CD4-positive, alpha-beta T cell (primary cell): ENCODE measurements at regions not wholly inside any gene's neighbourhood (a gene's known extent, or its start where the extent isn't known, plus 50 kb on each side); places are given as distances from the start of the nearest gene placed in this dataset.

Experiments
- ATAC-seq: fragments of 200-7000 bp; cut with Tn5 transposase; one replicate; pipeline ENCODE4 v1.10.0; 2022; ENCODE audit warnings: mild to moderate bottlenecking; ENCODE audit not compliant: poor library complexity
- CTCF ChIA-PET: fragments of 350-600 bp; sonication (Branson Sonifier 250); formaldehyde crosslinking; loops from one replicate; lab custom pipeline; 2021; ENCODE audit warnings: antibody characterized with exemption, inconsistent platforms; lab: Charles Lee
- POLR2A ChIA-PET: fragments of 350-600 bp; sonication (Branson Sonifier 250); formaldehyde crosslinking; loops from one replicate; lab custom pipeline; 2021; ENCODE audit warnings: antibody characterized with exemption, inconsistent platforms; lab: Charles Lee
- DNase-seq, 14 experiments: peaks; one replicate each; pipeline ENCODE4 v3.0.0-alpha.2; 2013 to 2020; ENCODE audit warnings: mixed read lengths in 2 of 14
- H3K27ac ChIP-seq, 2 donors: one replicate each; pipeline versions ENCODE4 v1.5.1 to v1.7.0; 2013; ENCODE audit warnings: low read length in 2 of 2, low read depth in 1 of 2, mild to moderate bottlenecking in 1 of 2
- H3K27me3 ChIP-seq, 2 experiments: 1 replicate in 1 of 2; 2 replicates in 1 of 2; pipeline versions ENCODE4 v1.6.1 to v1.7.0; 2013; ENCODE audit warnings: low read length in 2 of 2, control low read depth in 1 of 2, mild to moderate bottlenecking in 1 of 2, moderate library complexity in 1 of 2; ENCODE audit not compliant: insufficient read depth in 2 of 2, control insufficient read depth in 1 of 2
- H3K36me3 ChIP-seq: one replicate; pipeline ENCODE4 v1.6.1; 2013; ENCODE audit warnings: low read length, control low read depth; ENCODE audit not compliant: insufficient read depth
- H3K4me1 ChIP-seq: one replicate; pipeline ENCODE4 v1.6.1; 2013; ENCODE audit warnings: low read length, control low read depth; ENCODE audit not compliant: insufficient read depth
- H3K4me3 ChIP-seq: one replicate; pipeline ENCODE4 v1.5.1; 2013; ENCODE audit warnings: mild to moderate bottlenecking, low read length, moderate library complexity
- H3K9me3 ChIP-seq, 2 experiments: 1 replicate in 1 of 2; 2 replicates in 1 of 2; pipeline versions ENCODE4 v1.6.1 to v1.7.0; 2013; ENCODE audit warnings: low read length in 2 of 2, mild to moderate bottlenecking in 2 of 2, control low read depth in 1 of 2, moderate library complexity in 1 of 2; ENCODE audit not compliant: control insufficient read depth in 1 of 2, insufficient read depth in 1 of 2
- H3K27ac Mint-ChIP-seq: one replicate; pipeline ENCODE4 v1.8.0; 2020; ENCODE audit warnings: mixed read lengths
- H3K27me3 Mint-ChIP-seq: one replicate; pipeline ENCODE4 v1.8.0; 2021; ENCODE audit warnings: mixed read lengths
- H3K36me3 Mint-ChIP-seq: one replicate; pipeline ENCODE4 v1.8.0; 2021; ENCODE audit warnings: low read depth, mixed read lengths
- H3K4me1 Mint-ChIP-seq: one replicate; pipeline ENCODE4 v1.8.0; 2021; ENCODE audit warnings: low read depth, mixed read lengths
- H3K4me3 Mint-ChIP-seq: one replicate; pipeline ENCODE4 v1.8.0; 2020; ENCODE audit warnings: mild to moderate bottlenecking, mixed read lengths
- H3K9me3 Mint-ChIP-seq: one replicate; pipeline ENCODE4 v1.8.0; 2020; ENCODE audit warnings: mixed read lengths
- CTCF ChIP-seq: fragments of 200-600 bp; IDR thresholded peaks from one replicate; pipeline ENCODE4 v1.8.0; 2022; ENCODE audit warnings: antibody characterized with exemption, mild to moderate bottlenecking
- intact Hi-C, 2 experiments: fragments of 100-400 bp; cut with DNase I in 1 of 2; cut with micrococcal nuclease in 1 of 2; formaldehyde crosslinking; loops; one replicate each; pipeline versions ENCODE4 v1.15.1 to v1.9.0; 2023 to 2025; cut with DNase I, micrococcal nuclease

- intact Hi-C loops = no loop called here
- no peak overlapping the region for H3K4me3 Mint-ChIP-seq
- DNase-seq (no peak), ATAC-seq (no peak)
- no peaks in the 10 kb centered on the region for H3K27me3 Mint-ChIP-seq
- no peaks in the 10 kb centered on the region for H3K4me1 Mint-ChIP-seq
- Histone ChIP-seq H3K27me3 (no peaks in the 10 kb centered on the region), H3K9me3 (peaks cover 3 to 20% of the 10 kb centered on the region in 2 experiments), H3K36me3 (no peaks in the 10 kb centered on the region), H3K4me1 (no peaks in the 10 kb centered on the region), H3K27ac (no peak overlapping the region), H3K4me3 (no peak overlapping the region)
- POLR2A ChIA-PET = no interaction called here
- H3K27ac Mint-ChIP-seq = no peak overlapping the region
- peaks cover 3% of the 10 kb centered on the region for H3K36me3 Mint-ChIP-seq
- TF ChIP-seq CTCF = no peak
- CTCF ChIA-PET = no interaction called here
- H3K9me3 Mint-ChIP-seq = peaks cover 15% of the 10 kb centered on the region
Measured at GRCh38 chr10:130854151-130854550, 457.4 kb downstream of the TCERG1L start.

- DNase-seq = no peak
- ATAC-seq = no peak
- TF ChIP-seq CTCF = no peak
- H3K36me3 ChIP-seq = no peaks in the 10 kb centered on the region
- Mint-ChIP-seq H3K4me1 (no peaks in the 10 kb centered on the region), H3K9me3 (peaks cover 11% of the 10 kb centered on the region), H3K36me3 (peaks cover 3% of the 10 kb centered on the region), H3K4me3 (no peak overlapping the region), H3K27ac (no peak overlapping the region), H3K27me3 (no peaks in the 10 kb centered on the region)
- no peak overlapping the region for H3K27ac ChIP-seq
- H3K4me1 ChIP-seq = no peaks in the 10 kb centered on the region
- no peaks in the 10 kb centered on the region for H3K27me3 ChIP-seq
- POLR2A ChIA-PET = no interaction called here
- H3K9me3 ChIP-seq = peaks cover 3 to 18% of the 10 kb centered on the region in 2 experiments
- CTCF ChIA-PET = no interaction called here
- H3K4me3 ChIP-seq = no peak overlapping the region
- intact Hi-C loops = no loop called here
Measured at GRCh38 chr10:130857631-130858295, 453.8 kb downstream of the TCERG1L start.

- TF ChIP-seq CTCF = no peak
- peaks cover 3% of the 10 kb centered on the region for H3K36me3 Mint-ChIP-seq
- ATAC-seq (no peak), DNase-seq (no peak)
- H3K4me1 ChIP-seq = no peaks in the 10 kb centered on the region
- no peaks in the 10 kb centered on the region for H3K36me3 ChIP-seq
- H3K27ac ChIP-seq = no peak overlapping the region
- H3K27me3 ChIP-seq = no peaks in the 10 kb centered on the region
- H3K9me3 Mint-ChIP-seq = peaks cover 8% of the 10 kb centered on the region
- no peak overlapping the region for H3K27ac Mint-ChIP-seq
- peaks cover 3 to 20% of the 10 kb centered on the region in 2 experiments for H3K9me3 ChIP-seq
- ChIA-PET CTCF (no interaction called here), POLR2A (no interaction called here)
- no peak overlapping the region for H3K4me3 ChIP-seq
- no peaks in the 10 kb centered on the region for H3K27me3 Mint-ChIP-seq
- H3K4me3 Mint-ChIP-seq = no peak overlapping the region
- intact Hi-C loops = no loop called here
- H3K4me1 Mint-ChIP-seq = no peaks in the 10 kb centered on the region
Measured at GRCh38 chr10:130858626-130859025, 452.9 kb downstream of the TCERG1L start.
